Heart left ventricle (tissue), 16 donors: ENCODE measurements at regions not wholly inside any gene's neighbourhood (a gene's known extent, or its start where the extent isn't known, plus 50 kb on each side); places are given as distances from the start of the nearest gene placed in this dataset.
"Not testable (repeated sequence)": the region's sequence is repeated elsewhere in the genome, so short reads cannot be mapped to it uniquely, and the experiment has no call there.

Source experiments
- ATAC-seq, 4 donors: fragments of 200-7000 bp; cut with Tn5 transposase; one replicate each; pipeline ENCODE4 v1.9.1; 2020 to 2022; ENCODE audit warnings: moderate library complexity in 4 of 4, mild to moderate bottlenecking in 3 of 4, moderate number of reproducible peaks in 1 of 4
- DNase-seq, 5 donors: peaks; one replicate each; pipeline ENCODE4 v3.0.0-alpha.2; 2020
- H3K27ac ChIP-seq, 12 donors: fragments of 200-600 bp; sonication (generic) in 4 of 12; one replicate each; pipeline versions ENCODE4 v1.5.0 to v1.8.0; 2016 to 2022; ENCODE audit warnings: mild to moderate bottlenecking in 2 of 12
- H3K27me3 ChIP-seq, 9 donors: fragments of 200-600 bp; sonication (generic) in 2 of 9; one replicate each; pipeline versions ENCODE4 v1.5.1 to v1.8.0; 2016 to 2022; ENCODE audit warnings: mild to moderate bottlenecking in 3 of 9
- H3K36me3 ChIP-seq, 9 donors: fragments of 200-600 bp; sonication (generic) in 2 of 9; one replicate each; pipeline versions ENCODE4 v1.5.0 to v1.8.0; 2018 to 2022; ENCODE audit warnings: mild to moderate bottlenecking in 2 of 9
- H3K4me1 ChIP-seq, 12 donors: fragments of 200-600 bp; sonication (generic) in 4 of 12; one replicate each; pipeline versions ENCODE4 v1.5.0 to v1.8.0; 2016 to 2022; ENCODE audit warnings: mild to moderate bottlenecking in 3 of 12
- H3K4me3 ChIP-seq, 12 donors: fragments of 200-600 bp; sonication (generic) in 4 of 12; one replicate each; pipeline versions ENCODE4 v1.5.0 to v1.8.0; 2017 to 2022; ENCODE audit warnings: mild to moderate bottlenecking in 9 of 12, moderate library complexity in 4 of 12
- H3K9me3 ChIP-seq, 12 donors: fragments of 200-600 bp; sonication (generic) in 4 of 12; one replicate each; pipeline versions ENCODE4 v1.5.0 to v1.8.0; 2016 to 2022; ENCODE audit warnings: mild to moderate bottlenecking in 1 of 12
- CTCF ChIP-seq, 12 donors: fragments of 200-600 bp; sonication (generic) in 4 of 12; IDR thresholded peaks; one replicate each; pipeline versions ENCODE4 v1.5.0 to v1.8.0; 2018 to 2022; ENCODE audit warnings: antibody characterized with exemption in 12 of 12, mild to moderate bottlenecking in 5 of 12
- POLR2A ChIP-seq, 2 donors: fragments of 450-650 bp; IDR thresholded peaks; one replicate each; pipeline ENCODE4 v1.6.1; 2017; ENCODE audit warnings: antibody characterized with exemption in 2 of 2, mild to moderate bottlenecking in 2 of 2, moderate library complexity in 2 of 2
- WGBS, 4 donors: extraction: QIAGEN DNeasy Blood & Tissue Kit in 2 of 4; methylation state at CpG; one replicate each; pipeline versions ENCODE4 v1.1.5 to v1.1.7; 2013 to 2018; 5-methylcytosine and 5-hydroxymethylcytosine counted together
- intact Hi-C, 10 donors: fragments of 100-400 bp; cut with DNase I; formaldehyde crosslinking; loops; one replicate each; pipeline versions ENCODE4 v1.11.1 to v1.14.2; 2022
- donor health status: ischemic (EF 13 %, LVEDD 7.1; RV severe dilation, severe dysfunction).
- donor health status: healthy with polysubstance abuse.
- donor health status: DM: no; HTN: yes; CAD: no.
- donor health status: DM: no; HTN: no; CAD: no.
- donor health status: ischemic (EF 25% LVEDD 6.9; RV normal size, moderate dysfunction).
- donor health status: ischemic (EF 25% LVEDD 5.7; RV mildly dilated, moderate dysfunction).
- donor health status: healthy.
- donor health status: DM: yes; HTN: yes; CAD: no.
- donor health status: ischemic (EF 35%, LVEDD 5.7; RV mildly dilated, moderate dysfunction).
- donor health status: nonischemic (EF 11% LVEDD 7.7; RV severe dilation, severe dysfunction).
- donor health status: DM: yes; HTN: yes; CAD: no.
- donor health status: PGD.
- donor health status: ischemic (EF 29% LVEDD 5.4; RV normal size, mild dysfunction).
- donor health status: nonischemic (EF 23%, LVEDD 6.1; RV moderate dilation, normal function).

GRCh38 chr1:104636581-104636980 is 886.9 kb downstream of the AMY1C start:
- DNase-seq, result no peak
- ATAC-seq, result no peak
- Histone ChIP-seq H3K9me3 (peaks cover 0 to 3% (median 0%) of the 10 kb centered on the region in 12 donors), H3K27ac (no peak overlapping the region), H3K4me1 (no peaks in the 10 kb centered on the region), H3K36me3 (no peaks in the 10 kb centered on the region), H3K4me3 (no peak overlapping the region), H3K27me3 (no peaks in the 10 kb centered on the region)
- intact Hi-C loops, result no loop called here
- TF ChIP-seq POLR2A (IDR thresholded peaks at IDR 0.05) (no peak), CTCF (IDR thresholded peaks at IDR 0.05) (no peak)

- Histone ChIP-seq H3K27ac (no peak overlapping the region), H3K36me3 (no peaks in the 10 kb centered on the region), H3K9me3 (no peaks in the 10 kb centered on the region), H3K27me3 (no peaks in the 10 kb centered on the region), H3K4me3 (no peak overlapping the region), H3K4me1 (no peaks in the 10 kb centered on the region)
- TF ChIP-seq POLR2A (IDR thresholded peaks at IDR 0.05), result no peak
- TF ChIP-seq CTCF (IDR thresholded peaks at IDR 0.05), result no peak
- ATAC-seq, result no peak
- intact Hi-C loops, result no loop called here
- DNase-seq, result no peak
These were observed 896.5 kb downstream of the AMY1C start for GRCh38 chr1:104646233-104646632.

- WGBS, 4 donors, result 0 to 3% (median 1%) methylated on average over 1 of the region's 1 CpG
- TF ChIP-seq CTCF (IDR thresholded peaks at IDR 0.05) (peak in 3 of 12 donors; percentile 18 to 25 (median 19)), POLR2A (IDR thresholded peaks at IDR 0.05) (no peak)
- no peaks in the 10 kb centered on the region for H3K9me3 ChIP-seq
- ATAC-seq (no peak), DNase-seq (no peak)
- no peaks in the 10 kb centered on the region for H3K4me1 ChIP-seq
- no peak overlapping the region for H3K4me3 ChIP-seq
- no peaks in the 10 kb centered on the region for H3K27me3 ChIP-seq
- H3K36me3 ChIP-seq, result no peaks in the 10 kb centered on the region
- H3K27ac ChIP-seq, result no peak overlapping the region
- intact Hi-C loops, result no loop called here
These were observed 898.6 kb downstream of the AMY1C start for GRCh38 chr1:104648269-104648691.

GRCh38 chr1:104664374-104664773 is 914.7 kb downstream of the AMY1C start:
- H3K27me3 ChIP-seq, H3K4me1 ChIP-seq, intact Hi-C loops, H3K27ac ChIP-seq, ATAC-seq, H3K36me3 ChIP-seq, H3K4me3 ChIP-seq, H3K9me3 ChIP-seq, DNase-seq: not testable (repeated sequence)
- WGBS, 4 donors, result 87 to 94% (median 92%) methylated on average over 24 of the region's 24 CpGs

- no peaks in the 10 kb centered on the region for H3K27me3 ChIP-seq
- peaks cover 0 to 6% (median 0%) of the 10 kb centered on the region in 12 donors for H3K9me3 ChIP-seq
- ATAC-seq (no peak), DNase-seq (no peak)
- H3K36me3 ChIP-seq, result no peaks in the 10 kb centered on the region
- TF ChIP-seq CTCF (IDR thresholded peaks at IDR 0.05) (no peak), POLR2A (IDR thresholded peaks at IDR 0.05) (no peak)
- H3K4me3 ChIP-seq, result no peak overlapping the region
- no peaks in the 10 kb centered on the region for H3K4me1 ChIP-seq
- H3K27ac ChIP-seq, result no peak overlapping the region
- intact Hi-C loops, result no loop called here
These were observed 915.6 kb downstream of the AMY1C start for GRCh38 chr1:104665300-104665699.
